Caki2 (cell line): ENCODE measurements at regions not wholly inside any gene's neighbourhood (a gene's known extent, or its start where the extent isn't known, plus 50 kb on each side); places are given as distances from the start of the nearest gene placed in this dataset.
A peak's percentile ranks its signal among the peaks of the same experiment; 100 is the strongest.

ENCODE experiments used
- DNase-seq: peaks from one replicate; pipeline ENCODE4 v3.0.0-alpha.2; 2015; ENCODE audit warnings: low read depth
- in situ Hi-C: cut with HindIII; loops from 2 replicates; pipeline ENCODE4 v1.10.0; 2016; ENCODE audit warnings: low sequenced_read_pairs, low pct_unique_long_range_greater_than_20kb, mixed read lengths

GRCh38 chr21:15496911-15497310, 232.9 kb upstream of the USP25 start:
- in situ Hi-C loops: no loop called here
- DNase-seq: no peak

DNA sequence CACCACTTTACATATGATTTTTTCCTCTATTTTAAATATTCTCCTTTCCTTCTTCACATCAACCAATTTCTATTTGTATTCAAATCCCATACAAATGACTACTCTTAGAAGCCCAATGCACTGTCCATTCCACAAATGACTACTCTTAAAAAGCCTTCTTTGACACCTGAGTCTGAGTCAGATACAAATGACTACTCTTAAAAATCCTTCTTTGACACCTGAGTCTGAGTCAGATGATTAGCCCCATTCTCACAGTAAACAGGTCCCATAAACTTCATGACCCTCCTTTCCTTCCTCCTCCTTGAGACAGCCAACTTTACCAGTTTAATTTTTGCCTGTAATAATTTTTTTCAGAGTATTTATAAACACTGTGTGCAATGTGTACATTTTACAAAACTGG, 231.3 kb upstream of the USP25 start:
- in situ Hi-C loops: no loop called here
- no peak for DNase-seq

- no peak for DNase-seq
Observed at GRCh38 chr21:15506086-15506485, 223.7 kb upstream of the USP25 start.

DNA sequence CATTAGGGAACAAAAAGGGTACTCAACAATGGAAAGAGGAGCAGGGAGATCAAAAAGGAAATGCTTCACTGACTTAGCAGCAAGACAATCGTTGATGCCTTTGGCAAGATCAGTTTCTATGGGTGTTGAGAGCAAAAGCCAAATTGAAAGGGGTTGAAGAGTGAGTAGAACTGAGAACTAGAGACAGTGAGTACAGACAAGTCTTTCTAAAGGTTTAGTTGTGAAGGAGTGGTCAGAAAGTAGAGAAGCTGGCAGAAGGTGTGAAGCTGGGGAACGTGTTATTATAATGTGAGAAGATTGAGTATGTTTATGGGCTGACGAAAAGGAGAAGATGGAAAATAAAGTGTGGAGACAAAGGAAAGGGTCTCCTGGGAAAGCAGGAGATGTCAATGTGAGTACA, 221.2 kb upstream of the USP25 start:
- DNase-seq: no peak

More at GRCh38 chr21:15506086-15506485, 223.7 kb upstream of the USP25 start:
- in situ Hi-C loops: no loop called here

DNA sequence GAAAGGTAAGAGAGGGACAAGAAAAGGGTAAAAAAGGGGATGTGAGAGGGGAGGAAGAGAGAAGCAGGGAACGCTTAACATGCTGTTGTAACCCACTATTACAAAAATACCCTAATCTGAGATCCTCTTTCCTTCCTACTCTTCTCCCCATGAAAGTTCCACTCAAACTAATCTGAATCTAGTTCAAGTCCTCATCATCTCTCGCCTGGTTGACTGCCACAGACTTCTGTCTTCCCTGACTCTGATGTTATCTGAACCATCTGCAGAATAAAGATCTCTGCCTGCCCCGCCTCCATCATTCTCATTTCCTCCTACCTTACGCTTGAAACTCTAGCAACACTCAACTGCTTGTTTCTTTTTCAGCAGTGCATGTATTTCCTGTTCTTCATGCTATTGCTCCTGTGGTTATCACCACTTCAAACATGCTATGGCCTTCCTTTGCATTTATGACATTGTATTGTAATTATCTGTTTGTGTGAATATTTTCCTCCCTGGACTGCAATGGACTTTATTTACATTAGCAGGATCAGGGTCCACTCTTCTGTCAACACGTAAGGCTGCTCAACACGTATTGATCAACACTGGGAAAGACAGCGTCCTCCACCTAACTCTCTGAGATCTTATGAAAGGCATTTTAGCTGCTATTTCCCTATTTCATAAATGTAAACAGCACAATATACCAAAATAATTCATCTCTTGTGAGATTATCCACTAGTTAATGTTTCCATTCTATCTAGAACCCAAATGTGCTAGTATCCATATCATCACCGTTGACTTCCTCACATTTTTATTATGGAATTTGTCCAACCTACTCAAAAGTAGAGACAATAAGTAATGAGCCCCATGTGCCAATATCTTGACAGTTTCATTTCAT, 215.5 kb upstream of the USP25 start:
- in situ Hi-C loops: no loop called here
- DNase-seq: no peak

More for the DNA sequence above, 221.2 kb upstream of the USP25 start:
- in situ Hi-C loops: no loop called here

DNA sequence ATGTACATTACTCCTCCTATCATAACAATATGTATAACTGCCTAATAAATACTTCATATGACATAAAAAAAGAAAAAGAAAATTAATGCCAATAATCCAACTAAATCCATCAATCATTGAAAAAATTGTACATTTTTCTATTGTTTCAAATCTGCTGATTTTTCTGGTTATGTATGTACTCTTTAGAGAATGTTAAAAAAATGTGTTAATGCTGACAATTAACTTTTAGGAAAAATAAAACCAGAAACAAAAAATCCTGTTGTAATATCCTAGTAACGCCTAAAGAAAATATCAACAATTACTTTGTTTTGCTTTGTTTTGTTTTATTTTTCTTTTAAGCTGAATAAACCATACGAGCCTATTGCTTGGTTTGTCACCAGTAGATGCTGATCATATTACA, 213.9 kb upstream of the USP25 start:
- DNase-seq: no peak
- in situ Hi-C loops: no loop called here

DNA sequence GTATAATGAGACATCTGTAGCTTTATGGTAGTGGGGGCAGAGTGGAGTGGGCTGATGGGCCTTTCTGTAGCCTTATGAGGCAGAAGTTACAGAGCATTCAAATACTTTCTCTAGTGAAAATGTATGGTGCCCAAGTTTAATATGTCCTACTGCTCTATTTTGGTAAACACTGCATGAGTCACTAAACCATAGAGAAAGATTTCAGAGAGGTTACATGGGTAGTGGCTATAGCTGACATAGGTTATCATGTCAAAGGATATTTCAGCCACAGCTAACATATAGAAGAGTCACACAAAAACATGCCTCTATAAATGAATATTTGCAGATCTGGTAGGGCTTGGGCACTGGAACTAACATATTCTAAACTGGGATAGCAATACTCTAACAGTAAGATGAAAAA, 212.4 kb upstream of the USP25 start:
- in situ Hi-C loops: no loop called here
- DNase-seq: no peak

- no peak for DNase-seq
- in situ Hi-C loops: no loop called here
Observed at GRCh38 chr21:15520811-15521643, 208.8 kb upstream of the USP25 start.

- DNase-seq: no peak
- in situ Hi-C loops: no loop called here
Observed at GRCh38 chr21:15521644-15522001, 208.2 kb upstream of the USP25 start.

DNA sequence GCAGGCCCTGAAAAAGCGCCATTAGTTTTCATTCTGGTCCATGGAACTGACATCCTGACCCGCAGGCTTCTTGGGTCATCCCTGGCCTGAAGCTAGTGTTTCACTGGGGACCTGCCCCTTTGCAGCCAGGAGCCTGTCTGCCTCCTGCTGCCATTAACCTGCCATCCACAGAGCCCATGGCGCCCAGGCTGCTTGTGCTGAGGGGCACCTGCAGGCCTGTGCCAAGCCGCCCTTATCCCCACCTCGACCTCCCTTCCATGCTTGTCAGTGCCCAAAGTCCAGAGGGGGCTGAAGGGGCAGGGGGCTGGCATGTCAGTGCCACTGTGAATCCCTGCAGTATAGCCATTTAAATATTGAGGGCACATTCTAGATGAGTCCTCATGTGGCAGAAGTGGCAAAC, 207.6 kb upstream of the USP25 start:
- in situ Hi-C loops: no loop called here
- no peak for DNase-seq

GRCh38 chr21:15524855-15525254, 204.9 kb upstream of the USP25 start:
- in situ Hi-C loops: no loop called here

DNA sequence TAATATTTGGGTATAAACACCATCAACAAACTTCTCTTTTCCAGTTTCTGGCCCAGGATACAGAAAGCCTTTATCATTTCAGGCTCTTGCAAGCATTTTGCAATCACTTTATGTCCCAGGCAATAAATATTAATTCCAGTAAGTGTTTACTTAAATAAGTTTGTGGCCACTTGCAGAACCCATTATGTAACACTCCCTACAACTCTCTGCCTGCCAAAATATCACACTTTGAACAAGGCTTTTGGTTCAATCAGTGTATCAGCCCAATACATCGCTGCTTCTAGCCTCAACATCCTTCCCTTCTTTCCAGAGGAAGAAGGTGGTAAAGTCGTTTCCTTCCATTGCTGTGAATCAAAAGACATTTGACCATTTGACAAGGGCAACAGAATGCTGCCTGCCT, 203.0 kb upstream of the USP25 start:
- DNase-seq: no peak
- in situ Hi-C loops: no loop called here

More at GRCh38 chr21:15524855-15525254, 204.9 kb upstream of the USP25 start:
- no peak for DNase-seq

DNA sequence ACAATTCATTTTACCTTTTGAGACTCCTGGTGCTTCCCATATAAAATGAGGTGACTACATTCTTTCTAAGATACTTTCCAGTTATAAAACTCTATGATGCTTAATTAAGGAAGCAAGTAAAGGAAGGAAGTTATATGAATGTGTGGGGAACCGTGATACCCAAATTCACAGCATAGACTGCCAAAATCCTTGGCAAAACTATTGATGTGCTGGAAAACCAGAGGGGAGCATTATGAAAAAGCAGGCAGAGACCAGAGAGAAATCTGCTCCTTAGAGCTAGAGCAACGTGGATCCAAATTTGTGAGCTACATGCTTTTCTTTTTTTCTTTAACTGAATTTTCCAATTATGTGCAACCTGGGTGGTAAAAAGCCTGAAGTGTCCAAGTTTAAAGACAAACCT, 201.4 kb upstream of the USP25 start:
- in situ Hi-C loops: no loop called here

DNA sequence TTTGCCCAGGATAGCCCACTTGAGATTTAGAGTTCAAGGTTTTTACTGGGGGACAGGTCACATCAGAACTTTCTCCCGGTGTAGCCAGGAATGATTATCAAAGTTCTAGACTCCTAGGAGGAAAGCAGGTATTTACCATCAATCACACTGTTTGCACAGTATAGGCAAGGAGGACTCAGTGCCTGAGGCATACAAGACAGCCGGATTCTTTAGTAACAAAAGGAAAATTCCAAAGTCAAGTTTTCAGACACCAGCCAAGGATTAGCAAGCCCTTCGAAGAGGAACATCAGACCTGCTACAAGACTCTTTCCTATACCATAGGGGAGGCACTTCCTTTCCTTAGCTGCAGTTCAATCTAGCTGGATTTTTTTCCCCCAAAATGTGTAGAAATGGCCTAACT, 197.8 kb upstream of the USP25 start:
- in situ Hi-C loops: no loop called here
- DNase-seq: no peak

More for the DNA sequence above, 201.4 kb upstream of the USP25 start:
- no peak for DNase-seq

DNA sequence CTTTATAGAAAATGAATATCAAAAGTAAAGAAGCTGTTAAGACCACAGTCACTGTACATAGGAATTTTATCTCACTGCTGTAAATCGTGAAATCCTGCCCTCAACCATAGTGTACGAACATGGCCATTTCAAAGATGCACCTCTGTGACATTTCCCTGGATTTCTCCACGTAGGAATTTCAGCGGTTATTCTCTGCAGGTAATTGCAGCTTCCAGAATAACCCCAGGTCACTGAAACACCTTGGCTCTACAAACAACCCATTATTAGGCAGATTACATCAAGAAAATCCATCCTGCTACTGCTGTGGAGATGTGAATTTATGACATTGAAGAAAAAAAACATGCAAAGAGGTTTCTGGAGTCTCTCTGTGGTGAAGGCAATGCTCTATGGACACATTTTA, 196.2 kb upstream of the USP25 start:
- no peak for DNase-seq
- in situ Hi-C loops: no loop called here

DNA sequence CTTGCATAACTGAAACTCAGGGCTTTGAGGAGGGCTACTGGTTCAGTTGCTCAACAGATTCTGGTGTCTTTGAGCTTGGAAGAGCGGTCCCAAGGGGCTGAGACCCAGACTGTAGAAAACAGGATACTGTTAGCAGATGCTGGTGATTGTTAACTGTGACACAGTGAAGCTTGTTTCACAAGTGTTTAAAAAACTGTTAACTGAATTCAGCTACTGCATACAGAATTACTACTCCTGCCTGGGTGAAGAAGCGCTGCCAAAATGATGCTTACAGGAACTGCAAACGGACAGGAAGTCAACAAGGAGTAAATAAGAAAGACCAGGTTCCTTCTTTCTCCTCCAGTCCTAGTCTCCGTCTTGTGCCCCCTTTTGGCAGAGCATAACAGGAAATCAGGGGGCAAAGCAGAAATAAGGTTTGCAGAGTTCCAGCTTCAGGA, 195.3 kb upstream of the USP25 start:
- DNase-seq: no peak
- in situ Hi-C loops: no loop called here

- in situ Hi-C loops: no loop called here
- no peak for DNase-seq
Observed at GRCh38 chr21:15539376-15539775, 190.4 kb upstream of the USP25 start.

GRCh38 chr21:15543473-15543872, 186.3 kb upstream of the USP25 start:
- in situ Hi-C loops: no loop called here
- no peak for DNase-seq

- peak; percentile 5 for DNase-seq
- in situ Hi-C loops: no loop called here
Observed at GRCh38 chr21:15549671-15550070, 180.1 kb upstream of the USP25 start.
